Testis (tissue), 2 donors: ENCODE measurements at regions not wholly inside any gene's neighbourhood (a gene's known extent, or its start where the extent isn't known, plus 50 kb on each side); places are given as distances from the start of the nearest gene placed in this dataset.

Source experiments
- DNase-seq: peaks from one replicate; pipeline ENCODE4 v3.0.0-alpha.2; 2019
- H3K27ac ChIP-seq, 2 donors: fragments of 200-600 bp; sonication (generic); one replicate each; pipeline ENCODE4 v1.5.1; 2019
- H3K27me3 ChIP-seq: fragments of 200-600 bp; sonication (generic); one replicate; pipeline ENCODE4 v1.5.1; 2019
- H3K36me3 ChIP-seq: fragments of 200-600 bp; sonication (generic); one replicate; pipeline ENCODE4 v1.5.1; 2017; ENCODE audit warnings: low read depth; ENCODE audit errors: missing control alignments
- H3K4me1 ChIP-seq: fragments of 200-600 bp; sonication (generic); one replicate; pipeline ENCODE4 v1.5.1; 2019
- H3K4me3 ChIP-seq, 2 donors: fragments of 200-600 bp; sonication (generic); one replicate each; pipeline ENCODE4 v1.5.1; 2017 to 2019
- H3K9me3 ChIP-seq: fragments of 200-600 bp; sonication (generic); one replicate; pipeline ENCODE4 v1.5.1; 2017
- POLR2A ChIP-seq: fragments of 450-650 bp; IDR thresholded peaks from one replicate; pipeline ENCODE4 v1.6.1; 2017; ENCODE audit warnings: antibody characterized with exemption, mild to moderate bottlenecking, moderate library complexity
- WGBS, 2 donors: methylation state at CpG; one replicate each; pipeline ENCODE4 v1.1.5; 2018; 5-methylcytosine and 5-hydroxymethylcytosine counted together
- intact Hi-C: fragments of 100-400 bp; cut with DNase I; formaldehyde crosslinking; loops from one replicate; pipeline ENCODE4 v1.15.1; 2023; ENCODE audit warnings: low total_unique reads
- TF ChIP-seq, protein P1 (sequence below), 3 experiments: fragments of 450-650 bp in 2 of 3; fragments of 200-600 bp in 1 of 3; sonication (generic) in 1 of 3; IDR thresholded peaks; one replicate each; pipeline ENCODE4 v1.5.1; 2016 to 2019; ENCODE audit warnings: antibody characterized with exemption in 3 of 3, mild to moderate bottlenecking in 2 of 3, moderate library complexity in 1 of 3

DNA sequence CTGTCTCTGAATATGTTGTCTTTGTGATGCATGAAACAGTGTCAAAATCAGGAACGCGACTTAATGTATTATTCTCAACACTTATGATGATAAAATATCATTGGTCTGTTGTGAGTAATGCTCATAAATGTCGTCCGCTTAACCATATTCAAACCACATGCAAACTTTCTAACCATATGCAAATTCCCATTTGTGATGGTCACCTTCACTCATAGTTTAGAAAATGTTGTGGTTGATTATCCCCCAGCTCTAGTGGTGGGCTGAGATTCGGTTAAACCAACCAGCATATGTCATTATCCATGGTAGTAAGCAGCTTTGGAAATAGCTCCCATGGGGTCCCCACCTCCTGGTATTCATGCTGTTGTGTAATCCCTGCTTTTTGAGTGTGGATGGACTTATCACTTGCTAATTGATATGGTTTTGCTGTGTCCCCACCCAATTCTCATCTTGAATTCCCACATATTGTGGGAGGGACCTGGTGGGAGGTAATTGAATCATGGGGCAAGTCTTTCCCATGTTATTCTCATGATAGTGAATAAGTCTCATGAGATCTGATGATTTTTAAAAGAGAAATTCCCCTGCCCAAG, 360.0 kb upstream of the TSHZ2 start:
- intact Hi-C loops, result no loop called here
- WGBS, 2 donors, result 89 to 97% methylated on average over 5 of the region's 5 CpGs
- DNase-seq, result no peak
- Histone ChIP-seq H3K36me3 (no peaks in the 10 kb centered on the region), H3K4me1 (no peaks in the 10 kb centered on the region), H3K27me3 (no peaks in the 10 kb centered on the region), H3K27ac (no peak overlapping the region), H3K9me3 (no peaks in the 10 kb centered on the region), H3K4me3 (no peak overlapping the region)
- TF ChIP-seq, protein P1, sequence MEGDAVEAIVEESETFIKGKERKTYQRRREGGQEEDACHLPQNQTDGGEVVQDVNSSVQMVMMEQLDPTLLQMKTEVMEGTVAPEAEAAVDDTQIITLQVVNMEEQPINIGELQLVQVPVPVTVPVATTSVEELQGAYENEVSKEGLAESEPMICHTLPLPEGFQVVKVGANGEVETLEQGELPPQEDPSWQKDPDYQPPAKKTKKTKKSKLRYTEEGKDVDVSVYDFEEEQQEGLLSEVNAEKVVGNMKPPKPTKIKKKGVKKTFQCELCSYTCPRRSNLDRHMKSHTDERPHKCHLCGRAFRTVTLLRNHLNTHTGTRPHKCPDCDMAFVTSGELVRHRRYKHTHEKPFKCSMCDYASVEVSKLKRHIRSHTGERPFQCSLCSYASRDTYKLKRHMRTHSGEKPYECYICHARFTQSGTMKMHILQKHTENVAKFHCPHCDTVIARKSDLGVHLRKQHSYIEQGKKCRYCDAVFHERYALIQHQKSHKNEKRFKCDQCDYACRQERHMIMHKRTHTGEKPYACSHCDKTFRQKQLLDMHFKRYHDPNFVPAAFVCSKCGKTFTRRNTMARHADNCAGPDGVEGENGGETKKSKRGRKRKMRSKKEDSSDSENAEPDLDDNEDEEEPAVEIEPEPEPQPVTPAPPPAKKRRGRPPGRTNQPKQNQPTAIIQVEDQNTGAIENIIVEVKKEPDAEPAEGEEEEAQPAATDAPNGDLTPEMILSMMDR (IDR thresholded peaks at IDR 0.05), result no peak
- no peak for TF ChIP-seq POLR2A

DNA sequence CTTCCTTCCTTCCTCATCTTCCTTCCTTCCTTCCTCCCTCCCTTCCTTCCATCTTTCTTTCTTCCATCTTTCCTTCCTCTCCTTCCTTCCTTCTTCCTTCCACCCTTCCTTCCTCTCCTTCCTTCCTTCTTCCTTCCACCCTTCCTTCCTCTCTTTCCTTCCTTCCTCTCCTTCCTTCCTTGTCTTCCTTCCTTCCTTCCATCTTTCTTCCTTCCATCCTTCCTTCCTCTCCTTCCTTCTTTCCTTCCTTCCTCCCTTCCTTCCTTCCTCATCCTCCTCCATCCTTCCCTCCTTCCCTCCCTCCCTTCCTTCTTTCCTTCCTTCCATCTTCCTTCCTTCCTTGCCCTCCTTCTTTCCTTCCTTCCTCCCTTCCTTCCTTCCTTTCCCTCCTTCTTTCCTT, 361.4 kb upstream of the TSHZ2 start:
- Histone ChIP-seq H3K4me3 (no peak overlapping the region), H3K27me3 (no peaks in the 10 kb centered on the region), H3K36me3 (no peaks in the 10 kb centered on the region), H3K27ac (no peak overlapping the region), H3K9me3 (no peaks in the 10 kb centered on the region), H3K4me1 (no peaks in the 10 kb centered on the region)
- intact Hi-C loops, result no loop called here
- TF ChIP-seq, protein P1 (IDR thresholded peaks at IDR 0.05), result no peak
- no peak for TF ChIP-seq POLR2A
- DNase-seq, result no peak

DNA sequence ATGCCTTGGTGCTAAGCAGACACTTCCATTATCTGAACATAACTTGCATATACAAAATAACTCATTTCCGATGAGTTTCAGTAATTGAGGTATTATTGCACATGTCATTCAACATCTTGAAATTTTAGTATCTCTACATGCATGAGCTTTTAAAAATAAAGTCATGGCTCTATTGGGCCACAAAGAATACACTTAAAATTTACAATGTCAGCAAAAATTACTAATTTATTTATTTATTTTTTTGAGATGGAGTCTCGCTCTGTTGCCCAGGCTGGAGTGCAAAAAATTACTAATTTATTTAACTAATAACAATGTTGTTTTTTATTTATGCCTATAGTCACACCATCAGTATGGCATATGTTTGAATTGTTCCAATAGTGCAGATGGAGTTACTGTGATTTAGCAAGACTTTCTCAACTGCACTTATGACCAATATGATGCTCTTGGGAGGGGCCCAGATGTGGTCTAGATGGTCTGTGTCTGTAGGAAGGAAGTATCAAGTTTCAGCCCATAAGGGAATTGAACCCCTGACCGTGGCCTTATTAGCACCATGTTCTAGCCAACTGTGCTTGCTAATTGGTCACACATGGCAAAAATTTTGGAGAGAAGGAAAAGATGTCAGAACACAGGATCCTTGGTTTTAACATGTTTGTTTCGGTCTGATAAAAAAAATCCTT, 370.7 kb upstream of the TSHZ2 start:
- intact Hi-C loops, result no loop called here
- Histone ChIP-seq H3K4me1 (no peaks in the 10 kb centered on the region), H3K36me3 (no peaks in the 10 kb centered on the region), H3K9me3 (no peaks in the 10 kb centered on the region), H3K4me3 (no peak overlapping the region), H3K27ac (no peak overlapping the region), H3K27me3 (no peaks in the 10 kb centered on the region)
- WGBS, 2 donors, result 78 to 81% methylated on average over 4 of the region's 4 CpGs
- no peak for DNase-seq
- TF ChIP-seq POLR2A, result no peak
- TF ChIP-seq, protein P1 (IDR thresholded peaks at IDR 0.05), result no peak

DNA sequence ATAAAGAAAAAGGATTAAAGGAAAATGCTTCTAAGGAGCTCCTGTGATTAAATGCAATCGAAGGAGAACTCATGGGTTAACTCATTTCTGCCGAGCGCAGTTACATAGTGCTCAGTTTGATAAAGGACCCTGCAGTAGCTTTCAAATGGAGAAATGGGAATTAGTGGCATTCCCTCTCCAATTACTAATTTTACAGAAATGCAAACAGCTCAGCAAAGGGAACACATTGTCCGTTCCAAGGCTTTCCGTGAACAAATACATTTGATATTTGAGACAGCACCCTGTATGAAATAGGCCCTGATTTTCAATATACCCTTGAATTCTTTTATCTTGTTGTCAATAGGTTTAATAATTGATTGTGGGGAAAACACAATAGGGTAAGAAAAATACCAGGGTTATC, 375.9 kb upstream of the TSHZ2 start:
- no peaks in the 10 kb centered on the region for H3K4me1 ChIP-seq
- intact Hi-C loops, result no loop called here
- no peaks in the 10 kb centered on the region for H3K36me3 ChIP-seq
- no peak for DNase-seq
- no peak overlapping the region for H3K27ac ChIP-seq
- 48 to 68% methylated on average over 5 of the region's 5 CpGs for WGBS, 2 donors
- no peaks in the 10 kb centered on the region for H3K9me3 ChIP-seq
- H3K4me3 ChIP-seq, result no peak overlapping the region
- TF ChIP-seq, protein P1 (IDR thresholded peaks at IDR 0.05), result no peak
- no peak for TF ChIP-seq POLR2A
- no peaks in the 10 kb centered on the region for H3K27me3 ChIP-seq

DNA sequence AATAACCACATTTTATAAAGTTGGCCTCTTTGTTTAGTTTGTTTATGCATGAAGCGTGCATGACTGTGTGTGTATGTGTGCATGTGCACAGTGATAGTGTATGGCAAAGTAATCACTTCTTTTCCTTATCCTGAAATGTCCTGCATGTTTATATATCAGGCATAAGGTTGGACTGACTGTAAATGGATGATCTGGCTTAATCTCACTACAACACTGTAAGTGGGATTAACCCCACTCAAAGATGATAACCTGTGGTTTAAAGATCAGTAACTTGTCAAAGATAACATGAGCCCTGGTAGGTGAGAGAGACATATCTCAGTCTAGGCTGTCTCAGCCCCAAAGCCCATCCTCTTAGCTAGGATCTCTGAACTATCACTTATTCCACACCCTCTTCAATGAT, 376.6 kb upstream of the TSHZ2 start:
- H3K4me1 ChIP-seq, result no peaks in the 10 kb centered on the region
- TF ChIP-seq, protein P1 (IDR thresholded peaks at IDR 0.05), result no peak
- TF ChIP-seq POLR2A, result no peak
- H3K4me3 ChIP-seq, result no peak overlapping the region
- H3K27ac ChIP-seq, result no peak overlapping the region
- WGBS, 2 donors, result 82 to 90% methylated on average over 1 of the region's 1 CpG
- DNase-seq, result no peak
- no peaks in the 10 kb centered on the region for H3K36me3 ChIP-seq
- intact Hi-C loops, result no loop called here
- no peaks in the 10 kb centered on the region for H3K9me3 ChIP-seq
- no peaks in the 10 kb centered on the region for H3K27me3 ChIP-seq
